Hepatocyte (in vitro differentiated cells): ENCODE measurements at regions not wholly inside any gene's neighbourhood (a gene's known extent, or its start where the extent isn't known, plus 50 kb on each side); places are given as distances from the start of the nearest gene placed in this dataset.

ENCODE experiments used
- DNase-seq: peaks from one replicate; pipeline ENCODE4 v3.0.0-alpha.2; 2016; ENCODE audit warnings: low spot score
- H2AFZ ChIP-seq: fragments of 200-600 bp; sonication (generic); 2 replicates; pipeline ENCODE4 v1.6.0; 2016; ENCODE audit warnings: antibody characterized with exemption, mild to moderate bottlenecking
- H3K27ac ChIP-seq: fragments of 200-600 bp; sonication (generic); 2 replicates; pipeline ENCODE4 v1.5.1; 2016; ENCODE audit warnings: mild to moderate bottlenecking
- H3K27me3 ChIP-seq: fragments of 200-600 bp; sonication (generic); 2 replicates; pipeline ENCODE4 v1.6.1; 2016
- H3K36me3 ChIP-seq: fragments of 200-600 bp; sonication (generic); replicated peaks from 2 replicates; pipeline ENCODE4 v1.5.1; 2016; ENCODE audit warnings: low read depth; ENCODE audit not compliant: insufficient read depth
- H3K4me1 ChIP-seq: fragments of 200-600 bp; sonication (generic); 2 replicates; pipeline ENCODE4 v1.5.1; 2016; ENCODE audit warnings: mild to moderate bottlenecking, moderate library complexity; ENCODE audit not compliant: insufficient read depth
- H3K4me2 ChIP-seq: fragments of 200-600 bp; sonication (generic); 2 replicates; pipeline ENCODE4 v1.6.0; 2016
- H3K4me3 ChIP-seq: fragments of 200-600 bp; sonication (generic); 2 replicates; pipeline ENCODE4 v1.5.1; 2016; ENCODE audit warnings: mild to moderate bottlenecking
- H3K79me2 ChIP-seq: fragments of 200-600 bp; sonication (generic); 2 replicates; pipeline ENCODE4 v1.6.0; 2017; ENCODE audit warnings: mild to moderate bottlenecking
- H3K9me2 ChIP-seq: fragments of 200-600 bp; sonication (generic); replicated peaks from 2 replicates; pipeline ENCODE4 v1.6.0; 2017; ENCODE audit warnings: mild to moderate bottlenecking; ENCODE audit not compliant: insufficient read depth
- H3K9me3 ChIP-seq: fragments of 200-600 bp; sonication (generic); 2 replicates; pipeline ENCODE4 v1.5.1; 2016; ENCODE audit warnings: low read depth, mild to moderate bottlenecking
- H4K20me1 ChIP-seq: fragments of 200-600 bp; sonication (generic); 2 replicates; pipeline ENCODE4 v1.6.0; 2016; ENCODE audit warnings: mild to moderate bottlenecking; ENCODE audit not compliant: insufficient read depth, poor library complexity, severe bottlenecking
- CTCF ChIP-seq: fragments of 200-600 bp; sonication (generic); IDR thresholded peaks from 2 replicates; pipeline ENCODE4 v1.5.1; 2016; ENCODE audit warnings: antibody characterized with exemption, mild to moderate bottlenecking; ENCODE audit not compliant: poor library complexity
- EZH2 ChIP-seq: fragments of 200-600 bp; sonication (generic); IDR thresholded peaks from 2 replicates; pipeline ENCODE4 v1.6.1; 2016; ENCODE audit warnings: antibody characterized with exemption, mild to moderate bottlenecking, borderline replicate concordance
- EZH2phosphoT487 ChIP-seq: fragments of 200-600 bp; sonication (generic); IDR thresholded peaks from one replicate; pipeline ENCODE4 v1.6.1; 2018; ENCODE audit warnings: antibody characterized with exemption, mild to moderate bottlenecking, low read depth, moderate library complexity; ENCODE audit not compliant: unreplicated experiment, severe bottlenecking
- WGBS: methylation state at CpG from one replicate; pipeline ENCODE4 v1.1.6; 2016; ENCODE audit warnings: low lambda C conversion rate; ENCODE audit errors: missing lambda C conversion rate; 5-methylcytosine and 5-hydroxymethylcytosine counted together

- TF ChIP-seq EZH2phosphoT487 (no peak), EZH2 (no peak), CTCF (no peak)
Measured at GRCh38 chr6:12418946-12419345, 128.8 kb downstream of the EDN1 start.

GRCh38 chr6:12419631-12420272 is 129.6 kb downstream of the EDN1 start:
- Histone ChIP-seq H3K4me3 (no peak overlapping the region), H3K4me1 (no peaks in the 10 kb centered on the region), H3K9me3 (no peaks in the 10 kb centered on the region), H4K20me1 (no peaks in the 10 kb centered on the region), H3K27ac (peak overlapping the region; percentile 57), H3K27me3 (no peaks in the 10 kb centered on the region), H3K9me2 (no peaks in the 10 kb centered on the region), H3K4me2 (no peak overlapping the region), H3K36me3 (no peaks in the 10 kb centered on the region), H3K79me2 (no peaks in the 10 kb centered on the region), H2AFZ (no peak overlapping the region)
- TF ChIP-seq CTCF, result no peak
- DNase-seq, result no peak
- 74% methylated on average over 3 of the region's 3 CpGs for WGBS

More at GRCh38 chr6:12418946-12419345, 128.8 kb downstream of the EDN1 start:
- no peaks in the 10 kb centered on the region for H4K20me1 ChIP-seq
- no peak for DNase-seq
- no peaks in the 10 kb centered on the region for H3K79me2 ChIP-seq
- H3K27ac ChIP-seq, result peak overlapping the region; percentile 57
- H3K4me2 ChIP-seq, result no peak overlapping the region
- no peaks in the 10 kb centered on the region for H3K9me3 ChIP-seq
- no peak overlapping the region for H2AFZ ChIP-seq
- WGBS, result 95% methylated on average over 2 of the region's 2 CpGs
- H3K36me3 ChIP-seq, result no peaks in the 10 kb centered on the region
- H3K27me3 ChIP-seq, result no peaks in the 10 kb centered on the region
- no peak overlapping the region for H3K4me3 ChIP-seq
- no peaks in the 10 kb centered on the region for H3K9me2 ChIP-seq
- H3K4me1 ChIP-seq, result no peaks in the 10 kb centered on the region

- no peaks in the 10 kb centered on the region for H3K9me3 ChIP-seq
- H3K4me1 ChIP-seq, result no peaks in the 10 kb centered on the region
- H3K36me3 ChIP-seq, result no peaks in the 10 kb centered on the region
- no peaks in the 10 kb centered on the region for H3K27me3 ChIP-seq
- DNase-seq, result no peak
- no peaks in the 10 kb centered on the region for H4K20me1 ChIP-seq
- no peak overlapping the region for H3K4me2 ChIP-seq
- 56% methylated on average over 5 of the region's 5 CpGs for WGBS
- H2AFZ ChIP-seq, result no peak overlapping the region
- no peak overlapping the region for H3K4me3 ChIP-seq
- no peaks in the 10 kb centered on the region for H3K9me2 ChIP-seq
- H3K27ac ChIP-seq, result peak overlapping the region; percentile 34
- TF ChIP-seq EZH2phosphoT487, result no peak
- TF ChIP-seq EZH2, result no peak
- TF ChIP-seq CTCF, result no peak
- no peaks in the 10 kb centered on the region for H3K79me2 ChIP-seq
Measured at GRCh38 chr6:12420626-12421025, 130.5 kb downstream of the EDN1 start.

- H3K4me2 ChIP-seq, result no peak overlapping the region
- H4K20me1 ChIP-seq, result no peaks in the 10 kb centered on the region
- DNase-seq, result no peak
- H3K9me3 ChIP-seq, result no peaks in the 10 kb centered on the region
- H3K79me2 ChIP-seq, result no peaks in the 10 kb centered on the region
- no peaks in the 10 kb centered on the region for H3K9me2 ChIP-seq
- H2AFZ ChIP-seq, result no peak overlapping the region
- no peak overlapping the region for H3K4me3 ChIP-seq
- H3K4me1 ChIP-seq, result no peaks in the 10 kb centered on the region
- no peaks in the 10 kb centered on the region for H3K36me3 ChIP-seq
- TF ChIP-seq EZH2phosphoT487, result no peak
- TF ChIP-seq EZH2, result no peak
- TF ChIP-seq CTCF, result no peak
- WGBS, result 88% methylated on average over 1 of the region's 1 CpG
- no peaks in the 10 kb centered on the region for H3K27me3 ChIP-seq
- no peak overlapping the region for H3K27ac ChIP-seq
Measured at GRCh38 chr6:12421596-12421995, 131.4 kb downstream of the EDN1 start.
